HG03571 (cell line): ENCODE measurements at regions not wholly inside any gene's neighbourhood (a gene's known extent, or its start where the extent isn't known, plus 50 kb on each side); places are given as distances from the start of the nearest gene placed in this dataset.
"Not testable (repeated sequence)": the region's sequence is repeated elsewhere in the genome, so short reads cannot be mapped to it uniquely, and the experiment has no call there.

ENCODE experiments used
- ATAC-seq: cut with Tn5 transposase; IDR thresholded peaks from one replicate; pipeline ENCODE4 v1.9.1; 2021; ENCODE audit not compliant: unreplicated experiment

GRCh38 chr2:41033127-41033526 is 581.2 kb upstream of the SLC8A1 start:
- no peak for ATAC-seq

GRCh38 chr2:41038408-41038807 is 586.5 kb upstream of the SLC8A1 start:
- no peak for ATAC-seq

GRCh38 chr2:41039750-41040149 is 587.9 kb upstream of the SLC8A1 start:
- ATAC-seq = not testable (repeated sequence)

- ATAC-seq = no peak
These were observed 589.1 kb upstream of the SLC8A1 start for GRCh38 chr2:41040782-41041520.

GRCh38 chr2:41042343-41042742 is 590.5 kb upstream of the SLC8A1 start:
- no peak for ATAC-seq

- no peak for ATAC-seq
These were observed 609.5 kb upstream of the SLC8A1 start for GRCh38 chr2:41061356-41061755.

GRCh38 chr2:41062336-41062735 is 610.4 kb upstream of the SLC8A1 start:
- no peak for ATAC-seq

GRCh38 chr2:41066168-41066567 is 614.3 kb upstream of the SLC8A1 start:
- ATAC-seq = no peak

GRCh38 chr2:41068740-41069139 is 616.9 kb upstream of the SLC8A1 start:
- ATAC-seq = no peak

- no peak for ATAC-seq
These were observed 626.5 kb upstream of the SLC8A1 start for GRCh38 chr2:41078341-41078740.

GRCh38 chr2:41079011-41079410 is 627.1 kb upstream of the SLC8A1 start:
- ATAC-seq = no peak

GRCh38 chr2:41084321-41084720 is 632.4 kb upstream of the SLC8A1 start:
- no peak for ATAC-seq

GRCh38 chr2:41087946-41088345 is 636.1 kb upstream of the SLC8A1 start:
- ATAC-seq = no peak

GRCh38 chr2:41101281-41101680 is 649.4 kb upstream of the SLC8A1 start:
- ATAC-seq = no peak

GRCh38 chr2:41109744-41110143 is 657.9 kb upstream of the SLC8A1 start:
- ATAC-seq = no peak

GRCh38 chr2:41111836-41112627 is 660.1 kb upstream of the SLC8A1 start:
- no peak for ATAC-seq

- no peak for ATAC-seq
These were observed 664.4 kb upstream of the SLC8A1 start for GRCh38 chr2:41116106-41116797.

GRCh38 chr2:41119489-41119888 is 667.6 kb upstream of the SLC8A1 start:
- ATAC-seq = no peak

- ATAC-seq = no peak
These were observed 671.5 kb upstream of the SLC8A1 start for GRCh38 chr2:41123341-41123740.

- no peak for ATAC-seq
These were observed 675.5 kb upstream of the SLC8A1 start for GRCh38 chr2:41127351-41127750.

GRCh38 chr2:41129988-41130387 is 678.1 kb upstream of the SLC8A1 start:
- ATAC-seq = no peak

GRCh38 chr2:41137031-41137430 is 685.1 kb upstream of the SLC8A1 start:
- ATAC-seq = no peak
